NCI-H446 treated with DMSO at 0.1 percent for 48 hours (cell line): ENCODE measurements at regions not wholly inside any gene's neighbourhood (a gene's known extent, or its start where the extent isn't known, plus 50 kb on each side); places are given as distances from the start of the nearest gene placed in this dataset.
"Not testable (repeated sequence)": the region's sequence is repeated elsewhere in the genome, so short reads cannot be mapped to it uniquely, and the experiment has no call there.

Experiments used
- DNase-seq: peaks from one replicate; lab custom pipeline; 2025; lab: John Stamatoyannopoulos, UW

GRCh38 chr7:131726031-131726430 lies 169.6 kb upstream of the PODXL start:
- DNase-seq, result no peak

GRCh38 chr7:131724776-131725345 lies 168.4 kb upstream of the PODXL start:
- DNase-seq, result no peak

GRCh38 chr7:131723926-131724325 lies 167.5 kb upstream of the PODXL start:
- DNase-seq, result no peak

- no peak for DNase-seq
These were observed 165.9 kb upstream of the PODXL start for GRCh38 chr7:131722371-131722770.

- DNase-seq, result no peak
These were observed 165.2 kb upstream of the PODXL start for GRCh38 chr7:131721660-131722059.

- no peak for DNase-seq
These were observed 164.3 kb upstream of the PODXL start for GRCh38 chr7:131720703-131721102.

GRCh38 chr7:131717181-131717580 lies 160.8 kb upstream of the PODXL start:
- DNase-seq, result no peak

- DNase-seq, result no peak
These were observed 142.9 kb upstream of the PODXL start for GRCh38 chr7:131699323-131699722.

GRCh38 chr7:131692131-131692960 lies 135.9 kb upstream of the PODXL start:
- no peak for DNase-seq

GRCh38 chr7:131691454-131692130 lies 135.2 kb upstream of the PODXL start:
- DNase-seq, result no peak

GRCh38 chr7:131690441-131690840 lies 134.0 kb upstream of the PODXL start:
- DNase-seq, result no peak

GRCh38 chr7:131689662-131690234 lies 133.3 kb upstream of the PODXL start:
- no peak for DNase-seq

- no peak for DNase-seq
These were observed 132.6 kb upstream of the PODXL start for GRCh38 chr7:131688738-131689661.

- no peak for DNase-seq
These were observed 130.9 kb upstream of the PODXL start for GRCh38 chr7:131687296-131687695.

GRCh38 chr7:131686833-131687232 lies 130.4 kb upstream of the PODXL start:
- no peak for DNase-seq

- no peak for DNase-seq
These were observed 127.2 kb upstream of the PODXL start for GRCh38 chr7:131683536-131684125.

- no peak for DNase-seq
These were observed 125.5 kb upstream of the PODXL start for GRCh38 chr7:131681961-131682360.

GRCh38 chr7:131679071-131679470 lies 122.6 kb upstream of the PODXL start:
- DNase-seq, result not testable (repeated sequence)

- not testable (repeated sequence) for DNase-seq
These were observed 120.4 kb upstream of the PODXL start for GRCh38 chr7:131676850-131677249.

- DNase-seq, result no peak
These were observed 117.7 kb upstream of the PODXL start for GRCh38 chr7:131674131-131674530.

- DNase-seq, result no peak
These were observed 117.1 kb upstream of the PODXL start for GRCh38 chr7:131673576-131673975.
